AG09319 (cell line): ENCODE measurements at regions not wholly inside any gene's neighbourhood (a gene's known extent, or its start where the extent isn't known, plus 50 kb on each side); places are given as distances from the start of the nearest gene placed in this dataset.

Experiments used
- DNase-seq: peaks from one replicate; pipeline ENCODE4 v3.0.0-alpha.2; 2010; ENCODE audit warnings: low read depth; ENCODE audit errors: extremely low read depth
- CTCF ChIP-seq: IDR thresholded peaks from 2 replicates; pipeline ENCODE4 v1.5.1; 2011; ENCODE audit warnings: low read depth, mild to moderate bottlenecking, inconsistent platforms, low read length, moderate library complexity

DNA sequence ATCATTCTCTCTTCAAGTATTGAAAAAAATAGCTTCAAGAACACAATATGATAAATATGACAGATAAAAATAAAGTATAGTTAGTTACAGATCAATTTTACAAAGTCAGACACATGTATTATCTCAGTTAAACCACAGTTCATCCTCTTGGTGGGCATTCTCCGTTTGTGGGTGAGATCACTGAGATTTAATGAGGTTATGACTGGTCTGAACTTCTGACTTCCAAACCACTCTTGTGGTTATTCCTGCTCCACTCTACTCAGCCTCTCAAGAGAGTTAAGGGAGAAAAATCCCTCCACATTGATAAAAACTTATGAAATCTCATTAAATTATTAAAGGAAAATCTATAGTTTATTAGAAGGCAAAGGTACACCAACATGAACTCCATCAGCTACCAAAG is 229.9 kb upstream of the LRTM1 start:
- DNase-seq = no peak
- no peak for TF ChIP-seq CTCF

DNA sequence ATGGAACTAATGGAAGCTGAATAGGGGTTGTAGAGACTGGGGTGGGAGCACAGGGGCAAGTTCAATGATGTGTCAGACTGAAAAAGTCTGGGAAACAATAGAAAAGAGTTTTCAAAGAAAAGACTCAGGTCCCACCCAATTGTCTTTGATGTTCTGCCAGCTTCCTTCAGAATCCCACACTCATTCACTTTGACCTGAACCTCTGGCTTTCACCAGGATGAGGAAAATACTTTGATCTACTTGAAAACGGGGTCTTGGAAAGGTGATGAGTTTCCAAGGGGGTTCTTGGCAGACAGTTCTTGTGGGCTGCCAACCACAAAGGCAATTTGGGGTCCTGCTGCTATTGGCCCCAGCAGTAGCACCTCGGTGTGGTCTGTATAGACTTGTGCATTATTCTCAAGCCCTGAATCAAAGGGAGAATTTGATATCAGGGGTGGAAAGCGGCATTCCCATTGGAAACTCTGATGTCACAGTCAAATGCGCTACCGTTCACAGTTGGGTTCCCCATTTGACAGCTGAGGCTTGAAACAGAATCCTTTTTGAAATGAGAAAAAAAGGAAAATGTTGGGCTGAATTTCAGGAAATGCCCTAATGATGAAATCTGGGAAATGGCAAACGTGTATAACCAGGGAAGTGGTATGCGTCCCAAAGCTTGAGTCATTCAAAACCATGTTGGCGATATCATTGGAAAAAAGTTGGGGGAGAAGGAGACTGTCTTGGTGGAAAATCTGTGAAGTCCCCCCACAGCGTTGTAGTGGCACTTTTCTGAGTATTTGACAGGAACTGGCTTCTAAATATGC is 229.2 kb upstream of the LRTM1 start:
- no peak for DNase-seq
- TF ChIP-seq CTCF = no peak

- no peak for TF ChIP-seq CTCF
- DNase-seq = no peak
Observed at GRCh38 chr3:55147856-55148720, 220.2 kb upstream of the LRTM1 start.

- no peak for TF ChIP-seq CTCF
- DNase-seq = no peak
Observed at GRCh38 chr3:55147406-55147805, 219.5 kb upstream of the LRTM1 start.

DNA sequence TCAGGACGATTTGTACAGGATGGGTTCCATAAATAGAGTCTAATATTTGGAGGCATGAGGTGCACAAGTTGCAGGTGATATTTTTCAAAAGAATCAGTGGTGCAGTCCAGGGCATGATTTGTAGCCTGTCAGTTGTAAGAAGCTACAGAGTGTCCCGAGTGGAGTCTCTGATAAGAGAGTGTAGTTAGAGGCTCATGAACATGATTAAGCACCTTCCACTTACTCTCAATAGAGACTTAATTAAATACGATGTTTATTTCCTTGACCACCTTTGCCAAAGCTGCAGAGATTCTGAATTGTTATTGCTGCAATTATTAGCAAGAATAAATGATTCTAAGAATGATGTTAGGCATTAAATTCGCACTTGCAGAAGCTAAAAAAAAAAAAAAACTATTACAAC is 218.4 kb upstream of the LRTM1 start:
- TF ChIP-seq CTCF = no peak
- no peak for DNase-seq

GRCh38 chr3:55144015-55144673 is 216.3 kb upstream of the LRTM1 start:
- no peak for TF ChIP-seq CTCF
- DNase-seq = no peak
